HFFc6 (cell line): ENCODE measurements at regions not wholly inside any gene's neighbourhood (a gene's known extent, or its start where the extent isn't known, plus 50 kb on each side); places are given as distances from the start of the nearest gene placed in this dataset.
"Not testable (repeated sequence)": the region's sequence is repeated elsewhere in the genome, so short reads cannot be mapped to it uniquely, and the experiment has no call there.

Source experiments
- DNase-seq: peaks from one replicate; pipeline ENCODE4 v3.0.0-alpha.2; 2018
- H3K27ac Mint-ChIP-seq: 2 replicates; pipeline ENCODE4 v1.8.0; 2020; ENCODE audit warnings: mild to moderate bottlenecking, mixed read lengths
- H3K27me3 Mint-ChIP-seq: 2 replicates; pipeline ENCODE4 v1.8.0; 2021; ENCODE audit warnings: mild to moderate bottlenecking, moderate library complexity, mixed read lengths; ENCODE audit not compliant: insufficient read depth
- H3K36me3 Mint-ChIP-seq: 2 replicates; pipeline ENCODE4 v1.8.0; 2021; ENCODE audit warnings: low read depth, mixed read lengths
- H3K4me1 Mint-ChIP-seq: 2 replicates; pipeline ENCODE4 v1.8.0; 2020; ENCODE audit warnings: low read depth, mixed read lengths
- H3K4me3 Mint-ChIP-seq: 2 replicates; pipeline ENCODE4 v1.8.0; 2020; ENCODE audit warnings: mild to moderate bottlenecking, moderate library complexity, mixed read lengths
- H3K9me3 Mint-ChIP-seq: 2 replicates; pipeline ENCODE4 v1.8.0; 2020; ENCODE audit warnings: mild to moderate bottlenecking, mixed read lengths
- CTCF ChIP-seq: fragments of 200-600 bp; sonication (generic); IDR thresholded peaks from 2 replicates; pipeline ENCODE4 v1.5.0; 2021; ENCODE audit warnings: antibody characterized with exemption, mild to moderate bottlenecking

- Mint-ChIP-seq H3K27ac (no peak overlapping the region), H3K36me3 (no peaks in the 10 kb centered on the region), H3K27me3 (no peaks in the 10 kb centered on the region; the same call in none of the 2 replicates), H3K4me1 (peaks cover 7% of the 10 kb centered on the region), H3K4me3 (no peak overlapping the region), H3K9me3 (no peaks in the 10 kb centered on the region)
- TF ChIP-seq CTCF = no peak
- no peak for DNase-seq
These were observed 86.0 kb upstream of the AMZ2 start for GRCh38 chr17:68161644-68162428.

GRCh38 chr17:68168273-68169164, 79.3 kb upstream of the AMZ2 start:
- H3K9me3 Mint-ChIP-seq, H3K4me1 Mint-ChIP-seq, H3K27me3 Mint-ChIP-seq, H3K27ac Mint-ChIP-seq, DNase-seq, H3K36me3 Mint-ChIP-seq: not testable (repeated sequence)
- H3K4me3 Mint-ChIP-seq = peak overlapping the region; percentile 65; the same call in 1 of the 2 replicates

GRCh38 chr17:68169165-68169821, 78.5 kb upstream of the AMZ2 start:
- not testable (repeated sequence) for H3K4me1 Mint-ChIP-seq, DNase-seq, H3K36me3 Mint-ChIP-seq, H3K27me3 Mint-ChIP-seq, H3K9me3 Mint-ChIP-seq, H3K27ac Mint-ChIP-seq
- H3K4me3 Mint-ChIP-seq = peak overlapping the region; percentile 65; the same call in 1 of the 2 replicates

DNA sequence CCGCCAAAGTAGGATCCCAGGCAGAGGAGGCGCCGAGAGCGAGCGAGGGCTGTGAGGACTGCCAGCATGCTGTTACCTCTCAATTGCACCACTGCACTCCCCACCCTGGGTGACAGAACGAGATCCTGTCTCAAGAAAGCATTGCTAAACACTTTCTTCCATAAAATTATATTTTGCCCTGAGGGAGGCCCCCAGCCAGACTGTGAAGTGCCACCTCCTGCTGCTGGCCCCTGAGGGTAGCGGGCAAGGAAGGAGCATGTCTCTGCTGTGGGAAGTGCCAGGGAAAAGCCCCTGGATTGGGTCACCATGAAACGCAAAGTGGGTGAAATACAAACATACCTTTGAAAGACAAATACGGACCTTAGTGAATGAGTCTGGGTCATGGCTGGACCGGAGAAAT, 78.0 kb upstream of the AMZ2 start:
- no peak for DNase-seq
- Mint-ChIP-seq H3K27ac (no peak overlapping the region), H3K36me3 (no peaks in the 10 kb centered on the region), H3K27me3 (peaks cover 3% of the 10 kb centered on the region), H3K4me3 (peak overlapping the region; percentile 65; the same call in 1 of the 2 replicates), H3K4me1 (no peaks in the 10 kb centered on the region), H3K9me3 (no peaks in the 10 kb centered on the region)
- no peak for TF ChIP-seq CTCF

DNA sequence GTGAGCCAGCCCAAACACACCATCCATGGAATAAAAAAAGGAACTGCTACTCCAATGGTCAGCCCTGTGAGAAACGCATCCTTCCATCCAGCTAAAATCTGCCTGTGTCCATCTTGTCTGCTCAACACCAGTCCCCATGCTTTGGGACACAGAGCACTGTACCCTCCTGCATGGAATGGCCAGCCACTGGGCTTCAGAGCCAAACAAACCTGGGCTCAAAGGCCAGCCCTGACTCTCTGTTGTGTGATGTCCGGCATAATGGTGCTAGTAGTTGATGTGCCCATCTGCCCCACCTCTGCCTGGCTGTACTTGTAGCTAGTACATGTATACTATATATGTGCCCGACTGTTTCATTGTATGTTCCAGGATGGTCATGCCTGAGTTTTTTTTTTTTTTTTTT, 77.6 kb upstream of the AMZ2 start:
- no peak for TF ChIP-seq CTCF
- Mint-ChIP-seq H3K9me3 (no peaks in the 10 kb centered on the region), H3K27ac (no peak overlapping the region)

GRCh38 chr17:68172461-68172954, 75.3 kb upstream of the AMZ2 start:
- no peak overlapping the region for H3K4me3 Mint-ChIP-seq
- no peak overlapping the region for H3K27ac Mint-ChIP-seq
- peaks cover 3% of the 10 kb centered on the region for H3K27me3 Mint-ChIP-seq
- peak; percentile 97 for TF ChIP-seq CTCF
- peaks cover 4% of the 10 kb centered on the region; the same call in 1 of the 2 replicates for H3K4me1 Mint-ChIP-seq
- H3K9me3 Mint-ChIP-seq = no peaks in the 10 kb centered on the region
- no peaks in the 10 kb centered on the region for H3K36me3 Mint-ChIP-seq
- peak; percentile 41 for DNase-seq

More for the DNA sequence above, 77.6 kb upstream of the AMZ2 start:
- no peak overlapping the region for H3K4me3 Mint-ChIP-seq
- no peaks in the 10 kb centered on the region for H3K36me3 Mint-ChIP-seq
- H3K4me1 Mint-ChIP-seq = no peaks in the 10 kb centered on the region
- peaks cover 3% of the 10 kb centered on the region for H3K27me3 Mint-ChIP-seq
- no peak for DNase-seq
